Hepatocyte (in vitro differentiated cells): ENCODE measurements at regions not wholly inside any gene's neighbourhood (a gene's known extent, or its start where the extent isn't known, plus 50 kb on each side); places are given as distances from the start of the nearest gene placed in this dataset.

ENCODE experiments used
- EZH2 ChIP-seq: fragments of 200-600 bp; sonication (generic); IDR thresholded peaks from 2 replicates; pipeline ENCODE4 v1.6.1; 2016; ENCODE audit warnings: antibody characterized with exemption, mild to moderate bottlenecking, borderline replicate concordance
- EZH2phosphoT487 ChIP-seq: fragments of 200-600 bp; sonication (generic); IDR thresholded peaks from one replicate; pipeline ENCODE4 v1.6.1; 2018; ENCODE audit warnings: antibody characterized with exemption, mild to moderate bottlenecking, low read depth, moderate library complexity; ENCODE audit not compliant: unreplicated experiment, severe bottlenecking
- TF ChIP-seq, protein P1 (sequence below): fragments of 200-600 bp; sonication (generic); IDR thresholded peaks from 2 replicates; pipeline ENCODE4 v1.5.1; 2016; ENCODE audit warnings: antibody characterized with exemption, mild to moderate bottlenecking; ENCODE audit not compliant: poor library complexity

DNA sequence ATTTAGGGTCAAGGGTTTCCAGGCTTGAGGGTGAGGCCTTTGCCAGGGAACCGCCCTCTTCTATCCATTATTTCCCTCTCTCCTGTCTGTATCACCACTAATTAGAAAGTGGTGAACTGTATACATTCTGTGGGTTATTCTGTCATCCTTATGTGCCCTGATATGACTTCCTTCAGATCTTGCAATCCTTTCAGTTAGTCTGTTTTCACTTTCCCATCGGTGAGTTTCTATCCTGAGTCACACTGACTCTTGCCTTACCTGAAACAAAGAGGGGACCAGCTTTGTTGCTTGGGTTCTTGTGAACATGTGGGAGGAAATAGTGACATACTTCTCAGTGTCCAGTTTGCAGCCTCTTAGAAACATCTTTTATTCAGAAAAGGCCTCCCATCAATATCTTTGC, 205.4 kb upstream of the GHR start:
- TF ChIP-seq, protein P1, sequence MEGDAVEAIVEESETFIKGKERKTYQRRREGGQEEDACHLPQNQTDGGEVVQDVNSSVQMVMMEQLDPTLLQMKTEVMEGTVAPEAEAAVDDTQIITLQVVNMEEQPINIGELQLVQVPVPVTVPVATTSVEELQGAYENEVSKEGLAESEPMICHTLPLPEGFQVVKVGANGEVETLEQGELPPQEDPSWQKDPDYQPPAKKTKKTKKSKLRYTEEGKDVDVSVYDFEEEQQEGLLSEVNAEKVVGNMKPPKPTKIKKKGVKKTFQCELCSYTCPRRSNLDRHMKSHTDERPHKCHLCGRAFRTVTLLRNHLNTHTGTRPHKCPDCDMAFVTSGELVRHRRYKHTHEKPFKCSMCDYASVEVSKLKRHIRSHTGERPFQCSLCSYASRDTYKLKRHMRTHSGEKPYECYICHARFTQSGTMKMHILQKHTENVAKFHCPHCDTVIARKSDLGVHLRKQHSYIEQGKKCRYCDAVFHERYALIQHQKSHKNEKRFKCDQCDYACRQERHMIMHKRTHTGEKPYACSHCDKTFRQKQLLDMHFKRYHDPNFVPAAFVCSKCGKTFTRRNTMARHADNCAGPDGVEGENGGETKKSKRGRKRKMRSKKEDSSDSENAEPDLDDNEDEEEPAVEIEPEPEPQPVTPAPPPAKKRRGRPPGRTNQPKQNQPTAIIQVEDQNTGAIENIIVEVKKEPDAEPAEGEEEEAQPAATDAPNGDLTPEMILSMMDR, result no peak
- no peak for TF ChIP-seq EZH2
- TF ChIP-seq EZH2phosphoT487, result no peak
